HEK293 (cell line): ENCODE measurements at regions not wholly inside any gene's neighbourhood (a gene's known extent, or its start where the extent isn't known, plus 50 kb on each side); places are given as distances from the start of the nearest gene placed in this dataset.
A peak's percentile ranks its signal among the peaks of the same experiment; 100 is the strongest.

Experiments
- CTCF ChIA-PET: fragments of 350-600 bp; formaldehyde crosslinking; extraction: SDS; loops from one replicate; lab custom pipeline; 2021; ENCODE audit warnings: antibody characterized with exemption; lab: Yijun Ruan, JAX
- POLR2A ChIA-PET: fragments of 300-600 bp; formaldehyde crosslinking; extraction: SDS; loops from one replicate; lab custom pipeline; 2020; ENCODE audit warnings: antibody characterized with exemption, inconsistent platforms; lab: Yijun Ruan, JAX
- H3K27ac ChIP-seq: fragments of 200-500 bp; sonication (Bioruptor generic); 2 replicates; pipeline ENCODE4 v1.5.1; 2014; ENCODE audit warnings: low read depth, low read length, control low read depth, inconsistent platforms; ENCODE audit errors: extremely low read depth
- H3K36me3 ChIP-seq, 2 experiments: fragments of 200-500 bp in 1 of 2; sonication (Bioruptor generic) in 1 of 2; 1 replicate in 1 of 2; 2 replicates in 1 of 2; pipeline ENCODE4 v1.5.1; 2014 to 2017; ENCODE audit warnings: inconsistent platforms in 2 of 2, low read length in 2 of 2; ENCODE audit not compliant: control insufficient read depth in 2 of 2, insufficient read depth in 1 of 2
- H3K4me1 ChIP-seq: fragments of 200-500 bp; sonication (Bioruptor generic); 2 replicates; pipeline ENCODE4 v1.5.1; 2014; ENCODE audit warnings: mild to moderate bottlenecking, low read length, inconsistent platforms; ENCODE audit not compliant: control insufficient read depth, insufficient read depth
- H3K4me3 ChIP-seq: 2 replicates; pipeline ENCODE4 v1.5.1; 2011; ENCODE audit warnings: low read depth, mild to moderate bottlenecking, control low read depth, low read length, moderate library complexity
- H3K9me3 ChIP-seq: fragments of 200-500 bp; sonication (Bioruptor generic); 2 replicates; pipeline ENCODE4 v1.5.1; 2014; ENCODE audit warnings: low read depth, low read length, inconsistent platforms; ENCODE audit not compliant: control insufficient read depth, insufficient read depth
- BCL6B ChIP-seq: fragments of 450-650 bp; formaldehyde crosslinking; IDR thresholded peaks from 2 replicates; pipeline ENCODE4 v1.5.1; 2017; ENCODE audit warnings: missing biosample characterization, missing genetic modification characterization
- CTCF ChIP-seq: fragments of 450-650 bp; formaldehyde crosslinking; IDR thresholded peaks from 2 replicates; pipeline ENCODE4 v1.5.1; 2016; ENCODE audit warnings: missing biosample characterization, missing genetic modification characterization
- GLIS1 ChIP-seq: fragments of 450-650 bp; formaldehyde crosslinking; IDR thresholded peaks from 2 replicates; pipeline ENCODE4 v1.5.1; 2016; ENCODE audit warnings: missing biosample characterization, missing genetic modification characterization
- GLIS2 ChIP-seq: fragments of 450-650 bp; formaldehyde crosslinking; IDR thresholded peaks from 2 replicates; pipeline ENCODE4 v1.5.1; 2016; ENCODE audit warnings: missing biosample characterization, missing genetic modification characterization
- KLF17 ChIP-seq: fragments of 450-650 bp; formaldehyde crosslinking; IDR thresholded peaks from 2 replicates; pipeline ENCODE4 v1.5.1; 2016; ENCODE audit warnings: missing biosample characterization, missing genetic modification characterization
- PBX3 ChIP-seq: sonication (generic); formaldehyde crosslinking; IDR thresholded peaks from 2 replicates; pipeline ENCODE4 v1.8.1; 2022; ENCODE audit warnings: mild to moderate bottlenecking, moderate library complexity, missing genetic modification reagents
- PRDM6 ChIP-seq: fragments of 450-650 bp; formaldehyde crosslinking; IDR thresholded peaks from 2 replicates; pipeline ENCODE4 v1.5.1; 2017; ENCODE audit warnings: missing biosample characterization, missing genetic modification characterization
- ZBTB21 ChIP-seq: fragments of 450-650 bp; formaldehyde crosslinking; IDR thresholded peaks from 2 replicates; pipeline ENCODE4 v1.5.1; 2017; ENCODE audit warnings: missing biosample characterization, missing genetic modification characterization
- ZFP3 ChIP-seq: fragments of 450-650 bp; formaldehyde crosslinking; IDR thresholded peaks from 2 replicates; pipeline ENCODE4 v1.5.1; 2016; ENCODE audit warnings: low read depth, missing biosample characterization, missing genetic modification characterization
- ZIC2 ChIP-seq: fragments of 450-650 bp; formaldehyde crosslinking; IDR thresholded peaks from 2 replicates; pipeline ENCODE4 v1.5.1; 2016; ENCODE audit warnings: missing biosample characterization, missing genetic modification characterization
- ZNF138 ChIP-seq: fragments of 450-650 bp; formaldehyde crosslinking; IDR thresholded peaks from 2 replicates; pipeline ENCODE4 v1.5.1; 2016; ENCODE audit warnings: missing biosample characterization, missing genetic modification characterization, borderline replicate concordance
- ZNF223 ChIP-seq: fragments of 450-650 bp; formaldehyde crosslinking; IDR thresholded peaks from 2 replicates; pipeline ENCODE4 v1.5.1; 2016; ENCODE audit warnings: missing biosample characterization, missing genetic modification characterization
- ZNF266 ChIP-seq: fragments of 450-650 bp; formaldehyde crosslinking; IDR thresholded peaks from 2 replicates; pipeline ENCODE4 v1.5.1; 2016; ENCODE audit warnings: missing biosample characterization, missing genetic modification characterization, low read depth
- ZNF350 ChIP-seq: fragments of 450-650 bp; formaldehyde crosslinking; IDR thresholded peaks from 2 replicates; pipeline ENCODE4 v1.5.0; 2017; ENCODE audit warnings: missing biosample characterization, mild to moderate bottlenecking, missing genetic modification characterization
- ZNF366 ChIP-seq: fragments of 450-650 bp; formaldehyde crosslinking; conservative IDR thresholded peaks from 2 replicates; pipeline ENCODE4 v1.5.1; 2016; ENCODE audit warnings: missing biosample characterization, missing genetic modification characterization
- ZNF488 ChIP-seq: fragments of 450-650 bp; formaldehyde crosslinking; IDR thresholded peaks from 2 replicates; pipeline ENCODE4 v1.5.1; 2016; ENCODE audit warnings: missing biosample characterization, missing genetic modification characterization
- ZNF501 ChIP-seq: fragments of 450-650 bp; formaldehyde crosslinking; IDR thresholded peaks from 2 replicates; pipeline ENCODE4 v1.5.1; 2016; ENCODE audit warnings: missing biosample characterization, missing genetic modification characterization
- ZNF580 ChIP-seq: fragments of 450-650 bp; formaldehyde crosslinking; IDR thresholded peaks from 2 replicates; pipeline ENCODE4 v1.5.1; 2016; ENCODE audit warnings: missing biosample characterization, missing genetic modification characterization
- ZNF621 ChIP-seq: fragments of 450-650 bp; formaldehyde crosslinking; IDR thresholded peaks from 2 replicates; pipeline ENCODE4 v1.5.1; 2017; ENCODE audit warnings: missing biosample characterization, missing genetic modification characterization
- ZNF624 ChIP-seq: fragments of 450-650 bp; formaldehyde crosslinking; IDR thresholded peaks from 2 replicates; pipeline ENCODE4 v1.5.1; 2017; ENCODE audit warnings: missing biosample characterization, missing genetic modification characterization
- ZNF701 ChIP-seq: fragments of 450-650 bp; formaldehyde crosslinking; IDR thresholded peaks from 2 replicates; pipeline ENCODE4 v1.5.1; 2016; ENCODE audit warnings: missing biosample characterization, missing genetic modification characterization
- ZNF792 ChIP-seq: fragments of 450-650 bp; formaldehyde crosslinking; IDR thresholded peaks from 2 replicates; pipeline ENCODE4 v1.5.1; 2016; ENCODE audit warnings: missing biosample characterization, missing genetic modification characterization
- ZNF837 ChIP-seq: fragments of 450-650 bp; formaldehyde crosslinking; IDR thresholded peaks from 2 replicates; pipeline ENCODE4 v1.5.1; 2016; ENCODE audit warnings: missing biosample characterization, missing genetic modification characterization
- ZSCAN5A ChIP-seq: fragments of 450-650 bp; formaldehyde crosslinking; IDR thresholded peaks from 2 replicates; pipeline ENCODE4 v1.5.1; 2016; ENCODE audit warnings: missing biosample characterization, missing genetic modification characterization

- POLR2A ChIA-PET: no interaction called here
- TF ChIP-seq ZBTB21 (tag by site-specific recombination): no peak
- TF ChIP-seq ZNF223: no peak
- no peak for TF ChIP-seq ZNF624
- TF ChIP-seq ZNF266 (tag by site-specific recombination): no peak
- TF ChIP-seq ZIC2: no peak
- no peak for TF ChIP-seq ZNF580
- no peak for TF ChIP-seq ZNF837
- TF ChIP-seq ZNF138: no peak
- TF ChIP-seq, all 188 proteins: peak for 0
- Histone ChIP-seq H3K27ac (no peak overlapping the region), H3K4me3 (no peak overlapping the region), H3K36me3 (no peaks in the 10 kb centered on the region), H3K4me1 (peaks cover 9% of the 10 kb centered on the region), H3K9me3 (no peaks in the 10 kb centered on the region)
- CTCF ChIA-PET: no interaction called here
Observed at GRCh38 chr7:47078241-47078640, 503.7 kb downstream of the TNS3 start.

GRCh38 chr7:47074702-47075153 is 507.2 kb downstream of the TNS3 start:
- CTCF ChIA-PET: interaction anchor here (0.9 kb wide), 1 partner anchor 28 kb away, joined by 4 read pairs; no protein-coding TSS in a partner anchor
- no peak overlapping the region for H3K4me3 ChIP-seq
- H3K27ac ChIP-seq: no peak overlapping the region
- H3K36me3 ChIP-seq: no peaks in the 10 kb centered on the region
- no peaks in the 10 kb centered on the region for H3K9me3 ChIP-seq
- TF ChIP-seq GLIS1 (tag by site-specific recombination): peak; percentile 69
- no peak for TF ChIP-seq KLF17 (tag by site-specific recombination)
- TF ChIP-seq, all 188 proteins: peak for 1
- POLR2A ChIA-PET: no interaction called here
- H3K4me1 ChIP-seq: peaks cover 9% of the 10 kb centered on the region

- H3K4me3 ChIP-seq: no peak overlapping the region
- ChIA-PET POLR2A (no interaction called here), CTCF (interaction anchor here (0.6 kb wide), 1 partner anchor 132 kb away, joined by 4 read pairs; no protein-coding TSS in a partner anchor)
- no peak overlapping the region for H3K27ac ChIP-seq
- no peaks in the 10 kb centered on the region for H3K9me3 ChIP-seq
- H3K4me1 ChIP-seq: peaks cover 9% of the 10 kb centered on the region
- H3K36me3 ChIP-seq: no peaks in the 10 kb centered on the region
- no peak for TF ChIP-seq CTCF (tag by site-specific recombination)
- TF ChIP-seq GLIS2 (tag by site-specific recombination): no peak
- TF ChIP-seq PBX3 (CRISPR knock-in tag): no peak
- TF ChIP-seq ZSCAN5A (tag by site-specific recombination): no peak
- no peak for TF ChIP-seq ZFP3 (tag by site-specific recombination)
- no peak for TF ChIP-seq ZNF501 (tag by site-specific recombination)
- no peak for TF ChIP-seq ZNF792 (tag by site-specific recombination)
- no peak for TF ChIP-seq PRDM6 (tag by site-specific recombination)
- no peak for TF ChIP-seq ZNF366 (tag by site-specific recombination)
- no peak for TF ChIP-seq BCL6B
- no peak for TF ChIP-seq ZNF223
- TF ChIP-seq ZNF621: no peak
- TF ChIP-seq ZNF350 (tag by site-specific recombination): no peak
- TF ChIP-seq ZNF701 (tag by site-specific recombination): no peak
- TF ChIP-seq ZNF488 (tag by site-specific recombination): no peak
Observed at GRCh38 chr7:47073284-47073683, 508.6 kb downstream of the TNS3 start.
